HG02938 (cell line): ENCODE measurements at regions not wholly inside any gene's neighbourhood (a gene's known extent, or its start where the extent isn't known, plus 50 kb on each side); places are given as distances from the start of the nearest gene placed in this dataset.
"Not testable (repeated sequence)": the region's sequence is repeated elsewhere in the genome, so short reads cannot be mapped to it uniquely, and the experiment has no call there.

Experiments
- ATAC-seq: cut with Tn5 transposase; IDR thresholded peaks from one replicate; pipeline ENCODE4 v1.9.1; 2021; ENCODE audit warnings: mild to moderate bottlenecking, moderate library complexity; ENCODE audit not compliant: unreplicated experiment

DNA sequence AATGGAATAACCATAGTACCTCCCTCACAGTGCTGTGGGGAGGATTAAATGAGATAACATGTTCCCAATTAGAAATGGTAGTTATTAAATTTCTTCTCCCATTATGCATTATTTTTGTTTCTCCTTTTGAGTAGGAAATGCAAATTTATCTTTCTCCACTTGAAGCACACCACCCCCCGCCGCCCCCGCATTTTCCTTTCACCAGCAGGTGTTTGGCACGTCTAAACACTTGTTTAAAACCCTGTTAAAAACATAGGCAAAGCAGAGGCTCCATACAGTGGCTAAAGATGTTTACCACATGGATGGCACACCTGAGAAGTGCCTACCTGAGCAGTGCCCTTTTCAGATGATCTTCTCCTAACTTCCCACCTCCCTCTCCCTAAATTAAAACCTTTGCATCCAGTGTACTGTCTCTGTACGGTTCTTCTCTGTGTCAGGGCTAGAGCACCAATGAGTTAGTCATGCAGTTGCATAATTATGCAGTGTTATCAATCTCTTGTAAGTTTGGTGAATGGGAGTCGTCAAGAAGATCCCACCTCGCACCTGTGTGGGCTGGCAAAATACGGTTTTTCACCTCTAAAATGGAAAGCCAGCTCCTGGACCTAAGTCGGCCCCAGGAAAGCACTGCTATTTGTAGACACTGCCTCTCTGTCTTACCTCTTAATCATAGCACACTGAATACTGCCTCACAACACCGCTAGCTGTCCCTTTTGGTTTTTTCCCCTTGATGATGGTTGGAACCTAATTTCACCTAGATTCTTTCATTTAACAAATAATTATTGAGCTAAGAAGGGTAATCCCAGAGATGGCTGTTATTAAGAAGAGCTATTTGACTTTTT, 122.0 kb downstream of the CT47B1 start:
- no peak for ATAC-seq

DNA sequence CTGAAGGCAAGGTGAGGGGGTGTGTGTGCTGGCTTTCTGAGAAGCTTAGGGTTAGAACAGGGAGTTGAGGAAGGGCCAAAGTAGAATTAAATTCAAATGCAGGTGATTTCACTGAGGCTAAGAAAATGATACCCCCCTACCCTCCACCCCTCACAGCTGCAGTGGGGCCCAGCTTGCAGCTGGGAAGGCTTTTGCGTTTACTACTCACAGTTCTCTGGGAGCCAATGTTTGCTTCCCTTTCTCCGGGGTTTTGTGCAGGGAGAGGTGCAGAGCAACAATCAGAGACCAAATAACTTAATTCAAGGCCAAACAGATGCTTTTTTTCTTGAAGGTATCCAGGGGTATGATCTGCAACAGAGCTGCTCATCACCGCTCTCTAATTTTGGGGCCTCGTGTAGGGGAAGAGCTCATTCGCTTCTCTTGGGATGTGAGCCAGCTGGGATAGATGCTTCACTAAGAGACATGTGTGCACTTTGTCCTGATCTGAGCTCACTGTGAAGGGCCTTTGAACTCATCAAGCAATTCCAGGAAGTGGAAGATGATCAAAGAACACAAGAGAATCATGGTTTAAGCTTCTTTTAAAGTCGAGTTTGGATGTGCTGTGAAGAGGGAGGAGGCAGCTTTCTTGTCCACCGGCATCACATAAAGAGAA, 122.7 kb upstream of the C1GALT1C1 start:
- ATAC-seq: no peak

DNA sequence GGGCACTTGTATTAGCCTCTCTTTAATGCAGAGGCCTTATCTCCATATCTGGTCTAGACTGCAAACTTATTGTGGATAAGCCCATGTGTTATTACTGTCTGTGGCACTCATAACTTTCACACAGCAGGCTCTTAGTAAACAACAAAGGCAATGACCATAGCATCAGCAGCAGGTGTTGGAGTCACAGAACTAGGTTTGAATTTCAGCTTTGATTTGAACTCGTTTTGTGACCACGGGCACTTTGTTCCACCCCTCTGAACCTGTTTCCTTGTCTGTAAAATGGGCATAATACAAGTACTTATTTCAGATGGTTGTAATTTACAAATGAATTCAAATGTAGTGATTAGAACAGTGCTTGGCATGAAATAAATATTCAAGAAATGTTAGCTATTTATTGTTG, 121.8 kb upstream of the C1GALT1C1 start:
- ATAC-seq: no peak

GRCh38 chrX:120750381-120750780, 120.5 kb upstream of the C1GALT1C1 start:
- no peak for ATAC-seq

- peak; percentile 70 for ATAC-seq
Measured at GRCh38 chrX:120749141-120749846, 119.4 kb upstream of the C1GALT1C1 start.

DNA sequence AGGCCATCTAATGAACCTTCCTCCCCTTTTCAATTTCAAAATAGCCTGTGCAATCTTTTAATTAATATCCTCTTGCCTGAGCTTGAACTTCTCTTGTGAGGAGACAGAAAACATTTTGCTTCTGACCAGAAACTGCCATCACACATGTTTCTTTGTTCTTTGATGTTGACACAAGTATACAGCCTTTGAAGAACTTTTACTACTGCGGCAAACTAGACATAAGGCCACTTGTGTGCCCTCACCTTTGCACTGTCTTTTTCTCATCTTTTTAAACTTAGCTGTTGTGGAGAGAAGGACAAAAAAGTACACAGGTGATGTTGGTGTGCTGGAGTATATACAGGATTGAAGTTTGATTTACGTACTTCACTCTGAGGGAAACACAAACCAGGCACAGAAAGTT, 116.3 kb upstream of the C1GALT1C1 start:
- ATAC-seq: no peak

GRCh38 chrX:120742946-120743665, 113.3 kb upstream of the C1GALT1C1 start:
- no peak for ATAC-seq

DNA sequence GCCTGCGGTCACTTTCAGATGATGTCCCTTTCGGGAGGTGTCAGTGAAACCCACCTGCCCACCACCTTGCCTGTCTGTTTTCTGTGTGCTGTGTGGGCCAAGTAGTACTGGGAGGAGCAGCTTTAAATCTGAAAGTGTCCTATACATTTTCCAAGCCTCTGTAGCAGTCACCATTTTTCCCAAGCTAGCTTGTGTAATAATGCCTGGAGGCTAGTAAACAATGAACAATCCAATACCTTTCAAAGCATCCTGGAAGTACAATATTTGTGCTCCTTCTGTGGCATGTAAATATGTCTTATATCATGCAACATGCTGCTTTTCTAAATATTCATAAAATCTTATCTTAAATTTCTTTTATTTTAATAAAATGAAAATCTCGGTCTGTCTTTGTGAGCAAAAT, 111.6 kb upstream of the C1GALT1C1 start:
- no peak for ATAC-seq

- no peak for ATAC-seq
Measured at GRCh38 chrX:120740072-120740471, 110.2 kb upstream of the C1GALT1C1 start.

GRCh38 chrX:120739300-120739699, 109.4 kb upstream of the C1GALT1C1 start:
- ATAC-seq: no peak

DNA sequence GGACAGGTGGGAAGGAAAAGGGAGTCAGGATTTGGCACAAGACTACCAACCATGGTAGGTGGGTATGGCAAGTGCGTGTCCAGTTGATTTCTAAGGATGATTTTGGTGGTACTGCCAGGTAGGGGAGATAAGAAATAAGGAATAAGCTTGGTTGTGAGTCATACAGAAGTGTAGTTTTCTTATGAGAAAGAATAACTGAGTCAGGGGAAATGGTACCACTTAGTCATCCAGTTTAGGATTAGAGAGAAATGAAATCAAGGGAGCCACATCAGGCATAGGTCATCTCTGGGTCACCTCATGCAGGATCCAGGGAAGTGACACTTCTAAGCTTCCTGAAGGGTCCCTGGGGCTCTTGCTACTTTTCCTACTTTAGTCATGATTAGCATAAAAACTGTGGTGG, 107.1 kb upstream of the C1GALT1C1 start:
- ATAC-seq: no peak

GRCh38 chrX:120735966-120736365, 106.1 kb upstream of the C1GALT1C1 start:
- no peak for ATAC-seq

GRCh38 chrX:120732879-120733278, 103.0 kb upstream of the C1GALT1C1 start:
- ATAC-seq: no peak

DNA sequence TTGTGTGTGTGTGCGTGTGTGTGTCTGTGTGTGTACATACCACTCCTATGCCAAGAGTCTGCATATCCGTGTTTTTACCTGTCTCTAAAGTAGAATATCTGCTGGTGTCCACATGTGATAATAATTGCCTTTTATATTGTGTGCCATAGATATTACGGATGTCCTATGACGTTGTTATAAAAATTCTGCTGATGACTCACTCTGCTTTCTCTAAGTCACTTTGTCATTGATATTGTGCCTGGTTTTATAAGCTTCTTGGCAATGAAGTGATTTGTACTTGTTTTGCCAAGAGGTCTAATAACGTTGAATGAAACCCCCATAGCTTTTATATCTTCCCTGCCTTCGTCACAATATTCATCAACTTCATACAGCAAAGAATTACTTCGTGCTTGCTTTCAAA, 102.6 kb upstream of the C1GALT1C1 start:
- no peak for ATAC-seq

DNA sequence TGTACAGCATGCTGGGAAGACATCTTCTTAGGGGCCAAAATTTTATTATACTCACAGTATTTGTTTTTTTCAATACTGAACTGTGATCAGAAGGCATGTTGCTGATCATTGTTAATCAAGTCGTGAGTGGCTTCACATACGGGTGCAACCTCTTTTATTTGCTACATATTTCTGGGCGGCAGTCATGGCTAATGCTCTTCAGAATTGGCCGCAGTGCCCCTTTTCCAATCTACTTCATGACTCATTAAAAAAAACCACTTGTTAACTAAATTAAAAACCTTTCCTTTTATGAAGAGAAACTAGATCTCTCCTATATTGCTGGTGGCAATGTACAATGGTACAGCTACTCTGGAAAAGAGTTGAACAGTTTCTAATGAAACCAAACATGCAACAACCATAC, 101.5 kb upstream of the C1GALT1C1 start:
- ATAC-seq: no peak

DNA sequence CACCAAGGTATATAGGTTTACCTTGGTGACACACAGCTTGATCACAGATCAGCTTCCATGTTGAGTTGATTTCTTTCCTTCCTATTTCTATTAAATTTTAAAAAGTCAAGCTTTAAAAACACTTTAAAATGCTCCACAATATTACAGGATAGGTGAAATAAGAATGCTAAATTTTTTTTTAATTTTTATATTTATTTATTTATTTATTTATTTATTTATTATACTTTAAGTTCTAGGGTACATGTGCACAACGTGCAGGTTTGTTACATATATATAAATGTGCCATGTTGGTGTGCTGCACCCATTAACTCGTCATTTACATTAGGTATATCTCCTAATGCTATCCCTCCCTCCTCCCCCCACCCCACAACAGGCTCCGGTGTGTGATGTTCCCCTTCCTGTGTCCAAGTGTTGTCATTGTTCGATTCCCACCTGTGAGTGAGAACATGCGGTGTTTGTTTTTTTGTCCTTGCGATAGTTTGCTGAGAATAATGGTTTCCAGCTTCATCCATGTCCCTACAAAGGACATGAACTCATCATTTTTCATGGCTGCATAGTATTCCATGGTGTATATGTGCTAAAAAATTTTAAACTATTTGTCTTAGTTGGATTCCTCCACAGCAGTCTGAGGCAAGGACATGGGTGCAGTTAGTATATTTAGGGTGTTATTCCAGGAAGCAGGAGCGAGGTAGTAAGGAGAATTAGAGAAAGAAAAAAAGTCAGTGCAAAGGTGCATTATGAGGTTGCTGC, 99.8 kb upstream of the C1GALT1C1 start:
- not testable (repeated sequence) for ATAC-seq

DNA sequence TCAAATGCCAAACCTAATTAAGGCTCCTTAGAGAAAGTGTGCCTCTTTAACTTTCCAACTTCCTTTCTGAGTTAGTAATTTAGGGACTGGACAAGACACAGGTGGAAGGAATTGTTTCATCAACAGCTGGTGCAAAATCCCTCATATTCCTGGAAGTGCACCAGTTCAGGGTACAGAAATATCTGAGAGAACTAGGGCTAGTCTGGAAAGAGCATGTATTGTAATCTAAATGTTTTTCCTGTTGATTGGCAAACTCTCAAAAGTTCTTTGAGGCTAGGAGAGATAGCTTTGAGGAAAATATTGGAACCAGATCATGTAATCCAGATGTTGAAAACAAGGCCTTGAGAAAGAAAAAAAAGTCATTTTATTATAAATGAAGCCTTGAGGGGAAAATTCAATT, 98.1 kb upstream of the C1GALT1C1 start:
- ATAC-seq: no peak

GRCh38 chrX:120727452-120727851, 97.6 kb upstream of the C1GALT1C1 start:
- ATAC-seq: no peak

- ATAC-seq: peak; percentile 99
Measured at GRCh38 chrX:120726294-120726693, 96.4 kb upstream of the C1GALT1C1 start.

DNA sequence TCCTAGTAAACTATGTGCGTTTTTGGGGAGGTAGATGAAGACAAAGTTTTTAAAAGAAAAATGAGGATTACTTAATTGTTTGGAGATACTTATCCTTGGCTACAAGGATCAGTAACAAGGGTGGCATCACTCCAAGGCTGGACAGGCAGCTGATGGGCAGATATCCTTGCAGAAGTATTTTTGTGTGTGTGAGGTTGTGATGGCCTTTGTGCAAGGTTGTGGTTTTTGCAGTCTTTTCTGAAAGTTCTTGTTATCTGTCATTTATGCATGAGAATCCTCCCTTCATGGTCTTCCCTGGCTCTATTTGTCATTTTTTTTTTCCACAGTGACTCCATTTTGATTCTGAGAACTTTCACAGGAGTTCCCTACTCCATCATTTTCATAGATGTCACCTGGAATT, 96.0 kb upstream of the C1GALT1C1 start:
- no peak for ATAC-seq
